Endothelial cell of umbilical vein (primary cell): ENCODE measurements at regions not wholly inside any gene's neighbourhood (a gene's known extent, or its start where the extent isn't known, plus 50 kb on each side); places are given as distances from the start of the nearest gene placed in this dataset.
A peak's percentile ranks its signal among the peaks of the same experiment; 100 is the strongest.

Experiments
- BruUV-seq: library from RNA; stranded (reverse); fragments of 400-500 nt; replicated peaks from 2 replicates; lab custom pipeline; 2021; lab: Mats Ljungman, UMichigan
- CTCF ChIA-PET: fragments of 300-600, 350-600 bp; sonication (Branson Sonifier 250); formaldehyde crosslinking; loops from one replicate; lab custom pipeline; 2021; ENCODE audit warnings: antibody characterized with exemption, inconsistent platforms; lab: Charles Lee
- POLR2A ChIA-PET: fragments of 300-600, 350-600 bp; sonication (Branson Sonifier 250); formaldehyde crosslinking; loops from one replicate; lab custom pipeline; 2021; ENCODE audit warnings: antibody characterized with exemption, inconsistent platforms; lab: Charles Lee
- DNase-seq: peaks from one replicate; pipeline ENCODE4 v3.0.0-alpha.2; 2011; ENCODE audit warnings: low read depth, low spot score
- FAIRE-seq: peaks from 2 replicates; lab custom pipeline; 2011; peaks lifted over from hg19 to GRCh38; lab: Jason Lieb, UNC
- H2AFZ ChIP-seq: 2 replicates; pipeline ENCODE4 v1.6.0; 2012; ENCODE audit warnings: low read depth, low read length, control low read depth, inconsistent platforms
- H3K27ac ChIP-seq: 2 replicates; pipeline ENCODE4 v1.5.1; 2011; ENCODE audit warnings: low read depth, mild to moderate bottlenecking, control low read depth, low read length, moderate library complexity; ENCODE audit not compliant: insufficient read depth
- H3K27me3 ChIP-seq, 2 experiments: 2 replicates each; pipeline versions ENCODE4 v1.6.0 to v1.6.1; 2011; ENCODE audit warnings: low read length in 2 of 2, mixed read lengths in 1 of 2; ENCODE audit not compliant: control insufficient read depth in 2 of 2, insufficient read depth in 2 of 2
- H3K36me3 ChIP-seq, 2 experiments: 2 replicates in 1 of 2; 3 replicates in 1 of 2; pipeline ENCODE4 v1.5.1; 2011; ENCODE audit warnings: low read length in 2 of 2, mild to moderate bottlenecking in 1 of 2, moderate library complexity in 1 of 2; ENCODE audit not compliant: control insufficient read depth in 2 of 2, insufficient read depth in 2 of 2; ENCODE audit errors: extremely low read depth in 1 of 2
- H3K4me1 ChIP-seq: 3 replicates; pipeline ENCODE4 v1.5.1; 2011; ENCODE audit warnings: mild to moderate bottlenecking, low read length; ENCODE audit not compliant: control insufficient read depth, insufficient read depth; ENCODE audit errors: extremely low read depth
- H3K4me2 ChIP-seq: 2 replicates; pipeline ENCODE4 v1.6.1; 2011; ENCODE audit warnings: low read length, control low read depth, mixed read lengths; ENCODE audit not compliant: insufficient read depth
- H3K4me3 ChIP-seq, 3 experiments: fragments of 200-600 bp in 1 of 3; sonication (generic), shearing (Covaris generic) in 1 of 3; replicated peaks in 1 of 3; 2 replicates each; pipeline ENCODE4 v1.5.1; 2011 to 2016; ENCODE audit warnings: control low read depth in 3 of 3, low read length in 3 of 3, mild to moderate bottlenecking in 2 of 3, inconsistent platforms in 1 of 3, low read depth in 1 of 3, moderate library complexity in 1 of 3; ENCODE audit not compliant: insufficient read depth in 1 of 3
- H3K79me2 ChIP-seq: 2 replicates; pipeline ENCODE4 v1.6.0; 2012; ENCODE audit warnings: low read length, inconsistent platforms; ENCODE audit not compliant: control insufficient read depth, insufficient read depth
- H3K9ac ChIP-seq: replicated peaks from 2 replicates; pipeline ENCODE3; 2011; ENCODE audit warnings: low read length, control low read depth; ENCODE audit not compliant: insufficient read depth; ENCODE audit errors: extremely low read depth
- H3K9me1 ChIP-seq: replicated peaks from 3 replicates; pipeline ENCODE4 v1.6.0; 2011; ENCODE audit warnings: mild to moderate bottlenecking, low read length; ENCODE audit not compliant: control insufficient read depth, insufficient read depth; ENCODE audit errors: extremely low read depth
- H3K9me3 ChIP-seq: replicated peaks from 2 replicates; pipeline ENCODE4 v1.5.1; 2012; ENCODE audit warnings: low read length, inconsistent platforms; ENCODE audit not compliant: control insufficient read depth, insufficient read depth
- H4K20me1 ChIP-seq: replicated peaks from 2 replicates; pipeline ENCODE3; 2011; ENCODE audit warnings: mild to moderate bottlenecking, low read length; ENCODE audit not compliant: control insufficient read depth, insufficient read depth; ENCODE audit errors: extremely low read depth
- FOS ChIP-seq: IDR thresholded peaks from 2 replicates; pipeline ENCODE4 v1.6.1; 2011; ENCODE audit warnings: mild to moderate bottlenecking, low read length, moderate library complexity, borderline replicate concordance; ENCODE audit not compliant: insufficient read depth
- GATA2 ChIP-seq: IDR thresholded peaks from 2 replicates; pipeline ENCODE4 v1.7.0; 2011; ENCODE audit warnings: low read depth, mild to moderate bottlenecking, moderate library complexity, mixed read lengths, low read length; ENCODE audit not compliant: insufficient read length, insufficient read depth
- JUN ChIP-seq: IDR thresholded peaks from 2 replicates; pipeline ENCODE4 v1.6.1; 2011; ENCODE audit warnings: borderline replicate concordance, low read depth; ENCODE audit not compliant: insufficient read length, insufficient read depth
- POLR2A ChIP-seq: IDR thresholded peaks from 2 replicates; pipeline ENCODE4 v1.6.1; 2012; ENCODE audit warnings: low read depth, mild to moderate bottlenecking, control low read depth, low read length
- POLR2AphosphoS5 ChIP-seq: IDR thresholded peaks from 2 replicates; pipeline ENCODE4 v1.6.1; 2012; ENCODE audit warnings: low read depth, mild to moderate bottlenecking, control low read depth, low read length, moderate library complexity; ENCODE audit not compliant: insufficient read depth
- dilution Hi-C: fragments of 300-500 bp; cut with MboI; formaldehyde crosslinking; loops from one replicate; pipeline ENCODE4 v1.15.0; 2019; ENCODE audit warnings: low sequenced_read_pairs; ENCODE audit not compliant: extremely low pct_ligation_motif_present
- intact Hi-C: fragments of 100-400 bp; cut with micrococcal nuclease; formaldehyde crosslinking; loops from one replicate; pipeline ENCODE4 v1.10.0; 2022
- TF ChIP-seq, protein P1 (sequence below): IDR thresholded peaks from 2 replicates; pipeline ENCODE4 v1.6.1; 2011; ENCODE audit not compliant: insufficient read depth, insufficient read length
- TF ChIP-seq, protein P2 (sequence below), 2 donors: IDR thresholded peaks; 1 replicate in 1 of 2; 2 replicates in 1 of 2; pipeline ENCODE4 v1.5.1; 2011; ENCODE audit warnings: low read length in 2 of 2, mild to moderate bottlenecking in 2 of 2, moderate library complexity in 2 of 2, control low read depth in 1 of 2, inconsistent platforms in 1 of 2, low read depth in 1 of 2; ENCODE audit not compliant: insufficient read depth in 1 of 2; ENCODE audit errors: extremely low read depth in 1 of 2

DNA sequence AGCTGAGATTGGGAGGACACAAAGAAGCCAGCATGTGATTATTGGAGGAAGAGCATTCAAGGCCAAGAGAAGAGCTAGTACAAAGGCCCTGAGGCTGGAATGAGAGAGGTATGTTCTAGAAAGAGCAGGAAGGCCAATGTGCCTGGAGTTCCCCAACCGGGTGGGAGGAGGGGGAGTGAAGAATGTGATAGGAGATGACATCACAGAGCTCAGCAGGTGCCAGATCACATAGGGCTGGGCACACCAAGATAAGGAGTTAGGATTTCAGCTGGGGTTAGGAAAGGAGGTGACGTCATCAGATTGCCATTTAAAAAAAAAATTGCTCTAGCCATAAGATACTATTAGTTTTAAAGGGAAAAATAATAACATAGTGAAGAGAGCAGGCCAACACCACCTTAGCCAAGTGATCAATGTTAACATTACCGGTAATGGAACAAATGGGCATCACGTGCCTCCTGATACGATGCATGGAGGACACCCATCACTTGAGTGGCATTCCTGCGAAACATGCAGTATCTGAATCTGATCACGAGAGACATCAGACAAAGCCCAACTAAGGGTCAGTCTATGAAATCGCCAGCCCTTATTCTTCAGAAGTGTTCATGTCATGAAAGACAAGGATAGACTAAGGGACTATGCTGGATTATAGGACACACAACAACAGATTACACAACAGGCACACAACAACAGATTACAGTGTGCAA, 344.3 kb downstream of the BCOR start:
- no peaks in the 10 kb centered on the region for H3K79me2 ChIP-seq
- POLR2A ChIA-PET: no interaction called here
- FAIRE-seq: no peak

More for the DNA sequence above, 344.3 kb downstream of the BCOR start:
- TF ChIP-seq POLR2AphosphoS5: no peak
- TF ChIP-seq GATA2: peak; percentile 77
- TF ChIP-seq, protein P1, sequence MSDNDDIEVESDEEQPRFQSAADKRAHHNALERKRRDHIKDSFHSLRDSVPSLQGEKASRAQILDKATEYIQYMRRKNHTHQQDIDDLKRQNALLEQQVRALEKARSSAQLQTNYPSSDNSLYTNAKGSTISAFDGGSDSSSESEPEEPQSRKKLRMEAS: no peak
- TF ChIP-seq POLR2A: no peak
- TF ChIP-seq, protein P2, sequence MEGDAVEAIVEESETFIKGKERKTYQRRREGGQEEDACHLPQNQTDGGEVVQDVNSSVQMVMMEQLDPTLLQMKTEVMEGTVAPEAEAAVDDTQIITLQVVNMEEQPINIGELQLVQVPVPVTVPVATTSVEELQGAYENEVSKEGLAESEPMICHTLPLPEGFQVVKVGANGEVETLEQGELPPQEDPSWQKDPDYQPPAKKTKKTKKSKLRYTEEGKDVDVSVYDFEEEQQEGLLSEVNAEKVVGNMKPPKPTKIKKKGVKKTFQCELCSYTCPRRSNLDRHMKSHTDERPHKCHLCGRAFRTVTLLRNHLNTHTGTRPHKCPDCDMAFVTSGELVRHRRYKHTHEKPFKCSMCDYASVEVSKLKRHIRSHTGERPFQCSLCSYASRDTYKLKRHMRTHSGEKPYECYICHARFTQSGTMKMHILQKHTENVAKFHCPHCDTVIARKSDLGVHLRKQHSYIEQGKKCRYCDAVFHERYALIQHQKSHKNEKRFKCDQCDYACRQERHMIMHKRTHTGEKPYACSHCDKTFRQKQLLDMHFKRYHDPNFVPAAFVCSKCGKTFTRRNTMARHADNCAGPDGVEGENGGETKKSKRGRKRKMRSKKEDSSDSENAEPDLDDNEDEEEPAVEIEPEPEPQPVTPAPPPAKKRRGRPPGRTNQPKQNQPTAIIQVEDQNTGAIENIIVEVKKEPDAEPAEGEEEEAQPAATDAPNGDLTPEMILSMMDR (IDR thresholded peaks at IDR 0.05; ENCODE audit: extremely low read depth in 1 of 2, insufficient read depth in 1 of 2, low read depth in 1 of 2, low read length in 2 of 2): no peak
- TF ChIP-seq FOS: peak; percentile 43
- peak; percentile 88 for TF ChIP-seq JUN
- CTCF ChIA-PET: interaction anchor here (1.1 to 2.2 kb wide), 5 partner anchors 12 to 61 kb away, joined by 3 to 12 read pairs (median 4); no protein-coding TSS in a partner anchor
- Histone ChIP-seq H3K4me2 (no peak overlapping the region), H3K4me3 (no peak overlapping the region), H4K20me1 (no peaks in the 10 kb centered on the region), H3K4me1 (peaks cover 47% of the 10 kb centered on the region), H3K9ac (no peak overlapping the region), H3K36me3 (no peaks in the 10 kb centered on the region), H3K9me3 (no peaks in the 10 kb centered on the region), H3K27ac (peak overlapping the region; percentile 93), H3K27me3 (no peaks in the 10 kb centered on the region), H2AFZ (no peak overlapping the region), H3K9me1 (no peaks in the 10 kb centered on the region)
- dilution Hi-C loops (no loop called here), intact Hi-C loops (no loop called here)
- BruUV-seq: no TSS peak
- DNase-seq: peak; percentile 87
